Testis (tissue), 2 donors: ENCODE measurements at regions not wholly inside any gene's neighbourhood (a gene's known extent, or its start where the extent isn't known, plus 50 kb on each side); places are given as distances from the start of the nearest gene placed in this dataset.

Experiments
- POLR2A ChIP-seq: fragments of 450-650 bp; IDR thresholded peaks from one replicate; pipeline ENCODE4 v1.6.1; 2017; ENCODE audit warnings: antibody characterized with exemption, mild to moderate bottlenecking, moderate library complexity
- TF ChIP-seq, protein P1 (sequence below), 3 experiments: fragments of 450-650 bp in 2 of 3; fragments of 200-600 bp in 1 of 3; sonication (generic) in 1 of 3; IDR thresholded peaks; one replicate each; pipeline ENCODE4 v1.5.1; 2016 to 2019; ENCODE audit warnings: antibody characterized with exemption in 3 of 3, mild to moderate bottlenecking in 2 of 3, moderate library complexity in 1 of 3

DNA sequence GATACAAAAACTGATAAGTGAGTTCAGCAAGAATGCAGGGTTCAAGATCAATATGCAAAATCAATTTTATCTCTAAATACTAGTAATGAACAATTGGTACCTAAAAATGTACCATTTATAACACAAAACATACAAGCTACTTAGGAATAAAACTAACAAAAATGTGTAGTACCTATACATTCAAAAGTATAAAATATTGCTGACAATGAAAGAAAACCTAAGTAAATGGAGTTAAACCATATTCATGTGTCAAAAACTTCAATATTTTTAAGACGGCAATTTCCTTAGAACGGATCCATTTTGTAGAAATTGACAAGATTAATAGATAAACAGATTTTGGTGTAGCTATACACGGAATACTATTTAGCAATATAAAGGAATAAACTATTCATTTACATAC lies 343.1 kb upstream of the CCDC54 start:
- TF ChIP-seq, protein P1, sequence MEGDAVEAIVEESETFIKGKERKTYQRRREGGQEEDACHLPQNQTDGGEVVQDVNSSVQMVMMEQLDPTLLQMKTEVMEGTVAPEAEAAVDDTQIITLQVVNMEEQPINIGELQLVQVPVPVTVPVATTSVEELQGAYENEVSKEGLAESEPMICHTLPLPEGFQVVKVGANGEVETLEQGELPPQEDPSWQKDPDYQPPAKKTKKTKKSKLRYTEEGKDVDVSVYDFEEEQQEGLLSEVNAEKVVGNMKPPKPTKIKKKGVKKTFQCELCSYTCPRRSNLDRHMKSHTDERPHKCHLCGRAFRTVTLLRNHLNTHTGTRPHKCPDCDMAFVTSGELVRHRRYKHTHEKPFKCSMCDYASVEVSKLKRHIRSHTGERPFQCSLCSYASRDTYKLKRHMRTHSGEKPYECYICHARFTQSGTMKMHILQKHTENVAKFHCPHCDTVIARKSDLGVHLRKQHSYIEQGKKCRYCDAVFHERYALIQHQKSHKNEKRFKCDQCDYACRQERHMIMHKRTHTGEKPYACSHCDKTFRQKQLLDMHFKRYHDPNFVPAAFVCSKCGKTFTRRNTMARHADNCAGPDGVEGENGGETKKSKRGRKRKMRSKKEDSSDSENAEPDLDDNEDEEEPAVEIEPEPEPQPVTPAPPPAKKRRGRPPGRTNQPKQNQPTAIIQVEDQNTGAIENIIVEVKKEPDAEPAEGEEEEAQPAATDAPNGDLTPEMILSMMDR (IDR thresholded peaks at IDR 0.05) = no peak
- no peak for TF ChIP-seq POLR2A
